Gastroesophageal sphincter (tissue), 3 donors: ENCODE measurements at regions not wholly inside any gene's neighbourhood (a gene's known extent, or its start where the extent isn't known, plus 50 kb on each side); places are given as distances from the start of the nearest gene placed in this dataset.

Source experiments
- CTCF ChIP-seq, 4 experiments: fragments of 200-600 bp in 2 of 4; fragments of 450-650 bp in 2 of 4; sonication (generic) in 1 of 4; IDR thresholded peaks; one replicate each; pipeline ENCODE4 v1.5.1; 2017 to 2019; ENCODE audit warnings: antibody characterized with exemption in 4 of 4, mild to moderate bottlenecking in 2 of 4, moderate library complexity in 2 of 4
- POLR2AphosphoS5 ChIP-seq: sonication (generic); formaldehyde crosslinking; IDR thresholded peaks from one replicate; pipeline ENCODE4 v1.6.1; 2017; ENCODE audit warnings: antibody characterized with exemption

GRCh38 chr4:154135576-154135975 is 346.7 kb upstream of the SFRP2 start:
- TF ChIP-seq CTCF (IDR thresholded peaks at IDR 0.05) (no peak), POLR2AphosphoS5 (no peak)
